Tibial nerve (tissue), 4 donors: ENCODE measurements at regions not wholly inside any gene's neighbourhood (a gene's known extent, or its start where the extent isn't known, plus 50 kb on each side); places are given as distances from the start of the nearest gene placed in this dataset.

ENCODE experiments used
- DNase-seq, 2 donors: peaks; one replicate each; pipeline ENCODE4 v3.0.0-alpha.2; 2019; ENCODE audit warnings: low spot score in 2 of 2
- H3K27ac ChIP-seq, 4 donors: fragments of 200-600 bp; sonication (generic) in 3 of 4; one replicate each; pipeline ENCODE4 v1.5.1; 2017 to 2019; ENCODE audit warnings: mild to moderate bottlenecking in 1 of 4
- H3K27me3 ChIP-seq, 2 donors: fragments of 200-600 bp; sonication (generic) in 1 of 2; one replicate each; pipeline versions ENCODE4 v1.5.1 to v1.6.0; 2017 to 2019
- H3K36me3 ChIP-seq, 3 donors: fragments of 200-600 bp; sonication (generic); one replicate each; pipeline ENCODE4 v1.5.1; 2018 to 2019
- H3K4me1 ChIP-seq, 4 donors: fragments of 200-600 bp; sonication (generic) in 3 of 4; one replicate each; pipeline ENCODE4 v1.5.1; 2017 to 2019
- H3K4me3 ChIP-seq, 4 donors: fragments of 200-600 bp; sonication (generic) in 3 of 4; one replicate each; pipeline ENCODE4 v1.5.1; 2017 to 2019; ENCODE audit warnings: mild to moderate bottlenecking in 1 of 4, moderate library complexity in 1 of 4
- H3K9me3 ChIP-seq, 4 donors: fragments of 200-600 bp; sonication (generic) in 3 of 4; one replicate each; pipeline ENCODE4 v1.5.1; 2017 to 2019
- EP300 ChIP-seq, 2 donors: sonication (generic); formaldehyde crosslinking; IDR thresholded peaks; one replicate each; pipeline ENCODE4 v1.6.1; 2017; ENCODE audit warnings: antibody characterized with exemption in 2 of 2, mild to moderate bottlenecking in 1 of 2
- POLR2A ChIP-seq, 2 donors: fragments of 450-650 bp; IDR thresholded peaks; one replicate each; pipeline ENCODE4 v1.6.1; 2017; ENCODE audit warnings: antibody characterized with exemption in 2 of 2, mild to moderate bottlenecking in 2 of 2, moderate library complexity in 2 of 2
- WGBS, 2 donors: methylation state at CpG; one replicate each; pipeline ENCODE4 v1.1.5; 2018; 5-methylcytosine and 5-hydroxymethylcytosine counted together
- TF ChIP-seq, protein P1 (sequence below), 5 experiments: fragments of 200-600 bp in 3 of 5; fragments of 450-650 bp in 2 of 5; sonication (generic) in 3 of 5; IDR thresholded peaks; one replicate each; pipeline ENCODE4 v1.5.1; 2016 to 2019; ENCODE audit warnings: antibody characterized with exemption in 5 of 5, mild to moderate bottlenecking in 3 of 5, moderate library complexity in 2 of 5

DNA sequence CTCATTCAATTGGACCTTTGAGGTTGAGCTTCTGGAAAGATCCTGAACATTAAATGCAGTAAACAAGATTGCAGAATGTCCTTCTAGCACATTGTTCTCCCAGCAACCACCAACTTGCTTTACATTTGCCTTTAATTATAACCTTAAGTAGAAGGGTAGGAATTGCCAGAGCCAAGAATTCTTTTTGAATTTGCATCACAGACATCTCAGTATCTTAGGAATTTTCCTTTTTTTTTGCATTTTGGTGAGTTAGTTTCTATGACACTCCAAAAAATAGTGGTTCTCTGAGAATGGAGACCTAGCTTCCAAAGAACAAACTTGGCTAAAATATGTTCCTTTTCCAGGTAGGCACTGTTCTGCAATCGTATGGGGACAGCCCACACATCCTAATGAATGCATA is 456.0 kb downstream of the GATA3 start:
- no peak overlapping the region for H3K4me3 ChIP-seq
- no peaks in the 10 kb centered on the region for H3K36me3 ChIP-seq
- TF ChIP-seq, protein P1, sequence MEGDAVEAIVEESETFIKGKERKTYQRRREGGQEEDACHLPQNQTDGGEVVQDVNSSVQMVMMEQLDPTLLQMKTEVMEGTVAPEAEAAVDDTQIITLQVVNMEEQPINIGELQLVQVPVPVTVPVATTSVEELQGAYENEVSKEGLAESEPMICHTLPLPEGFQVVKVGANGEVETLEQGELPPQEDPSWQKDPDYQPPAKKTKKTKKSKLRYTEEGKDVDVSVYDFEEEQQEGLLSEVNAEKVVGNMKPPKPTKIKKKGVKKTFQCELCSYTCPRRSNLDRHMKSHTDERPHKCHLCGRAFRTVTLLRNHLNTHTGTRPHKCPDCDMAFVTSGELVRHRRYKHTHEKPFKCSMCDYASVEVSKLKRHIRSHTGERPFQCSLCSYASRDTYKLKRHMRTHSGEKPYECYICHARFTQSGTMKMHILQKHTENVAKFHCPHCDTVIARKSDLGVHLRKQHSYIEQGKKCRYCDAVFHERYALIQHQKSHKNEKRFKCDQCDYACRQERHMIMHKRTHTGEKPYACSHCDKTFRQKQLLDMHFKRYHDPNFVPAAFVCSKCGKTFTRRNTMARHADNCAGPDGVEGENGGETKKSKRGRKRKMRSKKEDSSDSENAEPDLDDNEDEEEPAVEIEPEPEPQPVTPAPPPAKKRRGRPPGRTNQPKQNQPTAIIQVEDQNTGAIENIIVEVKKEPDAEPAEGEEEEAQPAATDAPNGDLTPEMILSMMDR (IDR thresholded peaks at IDR 0.05): no peak
- TF ChIP-seq EP300 (IDR thresholded peaks at IDR 0.05): no peak
- no peak overlapping the region for H3K27ac ChIP-seq
- no peak for DNase-seq
- H3K4me1 ChIP-seq: no peaks in the 10 kb centered on the region
- WGBS, 2 donors: 60 to 64% methylated on average over 1 of the region's 1 CpG
- no peaks in the 10 kb centered on the region for H3K27me3 ChIP-seq
- H3K9me3 ChIP-seq: no peaks in the 10 kb centered on the region

DNA sequence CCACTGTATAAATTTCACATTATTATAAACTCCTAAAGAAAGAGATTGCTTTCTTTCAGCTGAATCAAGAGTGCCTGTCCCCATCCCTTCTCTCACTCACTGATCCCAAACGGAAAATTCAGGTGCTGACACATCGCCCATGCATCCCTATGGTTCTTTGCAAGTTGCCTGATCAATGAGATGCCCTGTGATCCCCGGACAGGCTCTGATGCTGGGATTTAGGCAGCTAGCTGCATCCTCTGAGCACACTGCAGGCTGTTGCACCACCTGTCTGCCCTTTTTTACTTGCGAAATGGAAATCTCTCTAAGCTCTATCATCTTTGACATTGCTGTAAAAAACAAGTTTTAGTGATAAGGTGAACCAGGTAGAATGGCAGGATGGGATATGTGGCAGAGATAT is 456.5 kb downstream of the GATA3 start:
- no peak for DNase-seq
- no peak overlapping the region for H3K4me3 ChIP-seq
- no peak overlapping the region for H3K27ac ChIP-seq
- 59 to 65% methylated on average over 4 of the region's 4 CpGs for WGBS, 2 donors
- H3K27me3 ChIP-seq: no peaks in the 10 kb centered on the region
- H3K4me1 ChIP-seq: no peaks in the 10 kb centered on the region
- TF ChIP-seq POLR2A (IDR thresholded peaks at IDR 0.05) (no peak), EP300 (IDR thresholded peaks at IDR 0.05) (no peak)
- TF ChIP-seq, protein P1 (IDR thresholded peaks at IDR 0.05): no peak
- H3K36me3 ChIP-seq: no peaks in the 10 kb centered on the region
- H3K9me3 ChIP-seq: no peaks in the 10 kb centered on the region

DNA sequence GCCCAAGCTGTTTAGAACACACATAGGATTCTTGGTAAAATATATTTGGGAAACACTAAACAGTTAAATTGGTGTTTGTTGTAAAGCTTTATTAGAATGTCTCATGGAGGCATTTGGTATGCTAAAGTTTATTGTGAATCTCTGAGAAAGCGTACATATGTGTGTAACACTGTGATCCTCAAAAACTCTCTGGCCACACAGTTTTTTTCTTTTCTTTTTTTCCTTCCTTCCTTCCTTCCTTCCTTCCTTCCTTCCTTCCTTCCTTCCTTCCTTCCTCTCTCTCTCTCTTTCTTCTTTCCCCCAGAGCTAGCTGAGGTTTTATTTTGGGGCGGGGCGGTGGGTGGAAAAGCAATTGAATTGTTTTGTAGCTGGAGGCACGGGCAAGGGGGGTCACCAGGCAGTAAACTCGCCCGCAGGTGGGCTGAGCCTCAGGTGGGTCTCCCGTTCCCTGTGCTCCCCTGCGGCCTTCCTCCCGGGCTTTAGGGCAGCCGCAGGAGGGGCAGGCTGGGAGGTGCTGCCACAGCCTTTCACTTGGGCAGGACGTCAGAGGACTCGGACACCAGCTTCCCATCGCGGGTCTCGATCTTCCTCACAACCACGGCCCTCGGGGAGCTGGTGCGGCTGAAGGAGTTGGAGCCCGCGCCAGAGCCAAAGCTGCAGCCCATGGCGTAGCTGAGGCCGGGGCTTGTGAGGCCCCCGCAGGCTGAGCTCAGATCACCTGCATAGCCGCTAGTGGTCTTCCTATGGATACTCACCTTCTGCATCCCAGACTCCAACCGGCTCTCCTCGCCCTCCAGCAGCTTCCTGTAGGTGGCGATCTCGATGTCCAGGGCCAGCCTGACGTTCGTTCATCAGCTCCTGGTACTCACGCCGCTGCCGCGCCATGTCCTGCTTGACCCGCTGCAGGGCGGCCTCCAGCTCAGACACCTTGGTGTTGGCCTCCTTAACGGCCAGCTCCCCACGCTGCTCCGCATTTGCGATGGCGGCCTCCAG is 459.0 kb downstream of the GATA3 start:
- no peaks in the 10 kb centered on the region for H3K36me3 ChIP-seq
- TF ChIP-seq POLR2A (IDR thresholded peaks at IDR 0.05) (no peak), EP300 (IDR thresholded peaks at IDR 0.05) (no peak)
- TF ChIP-seq, protein P1 (IDR thresholded peaks at IDR 0.05): no peak
- no peak overlapping the region for H3K4me3 ChIP-seq
- 86 to 87% methylated on average over 41 of the region's 41 CpGs for WGBS, 2 donors
- H3K27ac ChIP-seq: no peak overlapping the region
- no peaks in the 10 kb centered on the region for H3K27me3 ChIP-seq
- no peaks in the 10 kb centered on the region for H3K9me3 ChIP-seq
- no peaks in the 10 kb centered on the region for H3K4me1 ChIP-seq
- DNase-seq: no peak

DNA sequence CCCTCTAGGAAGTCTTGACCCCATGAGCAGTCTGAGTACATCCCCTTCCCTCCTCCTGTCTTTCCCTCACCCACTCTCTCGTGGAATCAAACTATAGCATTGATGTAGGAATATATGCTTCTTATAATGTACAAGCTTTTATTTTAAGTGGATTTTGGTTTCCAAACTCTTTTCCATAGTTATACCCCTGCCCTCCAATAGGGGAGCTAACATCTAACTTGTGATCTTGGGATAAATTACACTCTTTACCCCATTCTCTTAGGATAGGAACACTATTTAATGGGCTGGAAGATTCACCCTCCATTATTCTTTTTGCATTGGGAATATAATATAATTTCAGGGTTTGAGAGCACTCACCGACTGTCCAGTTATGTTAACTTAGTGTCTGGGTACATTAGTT is 465.9 kb downstream of the GATA3 start:
- no peaks in the 10 kb centered on the region for H3K36me3 ChIP-seq
- H3K27ac ChIP-seq: no peak overlapping the region
- no peaks in the 10 kb centered on the region for H3K4me1 ChIP-seq
- H3K9me3 ChIP-seq: no peaks in the 10 kb centered on the region
- no peaks in the 10 kb centered on the region for H3K27me3 ChIP-seq
- no peak for TF ChIP-seq POLR2A (IDR thresholded peaks at IDR 0.05)
- TF ChIP-seq EP300 (IDR thresholded peaks at IDR 0.05): no peak
- TF ChIP-seq, protein P1 (IDR thresholded peaks at IDR 0.05): no peak
- DNase-seq: no peak
- H3K4me3 ChIP-seq: no peak overlapping the region
- 51 to 69% methylated on average over 2 of the region's 2 CpGs for WGBS, 2 donors

DNA sequence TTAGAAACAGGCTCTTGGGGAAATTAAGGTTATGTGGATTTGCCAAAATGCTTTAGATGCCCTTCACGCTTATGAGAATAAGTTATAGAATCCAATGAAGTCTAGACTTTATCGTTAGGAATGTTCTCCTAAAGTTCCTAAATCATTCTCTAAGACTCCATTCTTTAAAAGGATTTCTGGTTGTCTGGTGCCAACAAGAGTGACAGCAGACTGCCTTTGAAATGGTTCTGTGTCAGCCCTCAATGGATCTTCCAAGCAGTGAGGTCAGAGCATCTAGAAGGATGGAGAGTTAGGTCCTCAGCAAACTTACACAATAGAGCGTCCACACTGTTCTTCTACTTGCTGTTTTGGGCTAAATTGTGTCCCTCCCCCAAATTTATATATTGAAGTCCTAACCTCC is 473.3 kb downstream of the GATA3 start:
- Histone ChIP-seq H3K27ac (no peak overlapping the region), H3K36me3 (no peaks in the 10 kb centered on the region), H3K27me3 (no peaks in the 10 kb centered on the region), H3K9me3 (no peaks in the 10 kb centered on the region), H3K4me1 (no peaks in the 10 kb centered on the region), H3K4me3 (no peak overlapping the region)
- no peak for TF ChIP-seq POLR2A (IDR thresholded peaks at IDR 0.05)
- no peak for TF ChIP-seq EP300 (IDR thresholded peaks at IDR 0.05)
- TF ChIP-seq, protein P1 (IDR thresholded peaks at IDR 0.05): no peak
- 92 to 93% methylated on average over 3 of the region's 3 CpGs for WGBS, 2 donors
- DNase-seq: no peak
